A549 (cell line): ENCODE measurements at regions not wholly inside any gene's neighbourhood (a gene's known extent, or its start where the extent isn't known, plus 50 kb on each side); places are given as distances from the start of the nearest gene placed in this dataset.

Experiments
- ATAC-seq, 2 experiments: fragments of 200-7000 bp in 1 of 2; fragments of >200 bp in 1 of 2; cut with Nextera tagmentation in 1 of 2; cut with Tn5 transposase in 1 of 2; 3 replicates each; pipeline versions ENCODE4 v1.8.0 to v1.9.1; 2018 to 2020; ENCODE audit warnings: mild to moderate bottlenecking in 1 of 2, moderate library complexity in 1 of 2
- CTCF ChIA-PET: fragments of 300-600 bp; sonication (Branson Sonifier 250); formaldehyde crosslinking; extraction: SDS; loops from one replicate; lab custom pipeline; 2021; ENCODE audit warnings: antibody characterized with exemption, inconsistent platforms; lab: Yijun Ruan, JAX
- POLR2A ChIA-PET: fragments of 350-600 bp; formaldehyde crosslinking; extraction: SDS; loops from one replicate; lab custom pipeline; 2021; ENCODE audit warnings: antibody characterized with exemption, inconsistent platforms; lab: Yijun Ruan, JAX
- DNase-seq, 2 experiments: peaks; one replicate each; pipeline versions ENCODE4 v3.0.0 to v3.0.0-alpha.2; 2011 to 2016; ENCODE audit warnings: low read depth in 1 of 2, low spot score in 1 of 2
- FAIRE-seq: peaks from 2 replicates; lab custom pipeline; 2011; peaks lifted over from hg19 to GRCh38; lab: Jason Lieb, UNC
- H3K27ac ChIP-seq, 2 experiments: fragments of >200 bp; sonication (Bioruptor Twin); formaldehyde crosslinking; 3 replicates each; pipeline ENCODE4 v1.5.1; 2016 to 2017
- H3K4me1 ChIP-seq: fragments of >200 bp; sonication (Bioruptor Twin); formaldehyde crosslinking; 3 replicates; pipeline ENCODE4 v1.6.1; 2016
- H3K4me2 ChIP-seq: fragments of >200 bp; sonication (Bioruptor Twin); formaldehyde crosslinking; 3 replicates; pipeline ENCODE4 v1.6.1; 2016
- H3K4me3 ChIP-seq: fragments of >200 bp; sonication (Bioruptor Twin); formaldehyde crosslinking; 3 replicates; pipeline ENCODE4 v1.5.1; 2016
- H3K9me3 ChIP-seq: fragments of >200 bp; sonication (Bioruptor Twin); formaldehyde crosslinking; 3 replicates; pipeline ENCODE4 v1.6.1; 2016
- CBX8 ChIP-seq: fragments of 200-600 bp; sonication (generic); IDR thresholded peaks from 2 replicates; pipeline ENCODE4 v1.6.1; 2016
- CHD2 ChIP-seq: fragments of 150-350 bp; IDR thresholded peaks from 2 replicates; pipeline ENCODE4 v1.6.1; 2014; ENCODE audit warnings: low read length; ENCODE audit not compliant: partially characterized antibody
- FOXS1 ChIP-seq: fragments of 250-450 bp; sonication (Bioruptor Pico); IDR thresholded peaks from 2 replicates; pipeline ENCODE4 v1.5.0; 2020; ENCODE audit warnings: mild to moderate bottlenecking, moderate library complexity
- HDAC2 ChIP-seq: fragments of 200-600 bp; sonication (generic); IDR thresholded peaks from 2 replicates; pipeline ENCODE4 v1.6.1; 2016
- HEYL ChIP-seq: fragments of 250-450 bp; sonication (Bioruptor Pico); IDR thresholded peaks from 2 replicates; pipeline ENCODE4 v1.8.0; 2021; ENCODE audit warnings: mild to moderate bottlenecking, moderate library complexity
- HOXB13 ChIP-seq: fragments of 250-450 bp; sonication (Bioruptor Pico); IDR thresholded peaks from 2 replicates; pipeline ENCODE4 v1.5.0; 2020; ENCODE audit warnings: low read depth, mild to moderate bottlenecking, moderate library complexity
- JUNB ChIP-seq: fragments of >200 bp; sonication (Bioruptor Twin); formaldehyde crosslinking; IDR thresholded peaks from 2 replicates; pipeline ENCODE4 v1.6.1; 2016
- MAZ ChIP-seq: fragments of 150-350 bp; IDR thresholded peaks from 2 replicates; pipeline ENCODE4 v1.6.1; 2014; ENCODE audit warnings: antibody characterized with exemption, low read depth, low read length, borderline replicate concordance
- NFE2L2 ChIP-seq: fragments of 150-350 bp; conservative IDR thresholded peaks from 2 replicates; pipeline ENCODE4 v1.6.1; 2014; ENCODE audit warnings: low read length
- PBX3 ChIP-seq: IDR thresholded peaks from 2 replicates; pipeline ENCODE4 v1.6.1; 2012
- PHF8 ChIP-seq: fragments of 200-600 bp; sonication (generic); IDR thresholded peaks from 2 replicates; pipeline ENCODE4 v1.6.1; 2016; ENCODE audit warnings: low read depth, mild to moderate bottlenecking, antibody characterized with exemption, moderate library complexity, borderline replicate concordance
- RCOR1 ChIP-seq: fragments of 150-350 bp; IDR thresholded peaks from 2 replicates; pipeline ENCODE4 v1.6.1; 2014; ENCODE audit warnings: antibody characterized with exemption, low read length, low read depth
- REST ChIP-seq: fragments of 200-600 bp; sonication (generic); IDR thresholded peaks from 2 replicates; pipeline ENCODE4 v1.6.1; 2016; ENCODE audit warnings: antibody characterized with exemption, mild to moderate bottlenecking, moderate library complexity
- RFX5 ChIP-seq: fragments of 450-650 bp; IDR thresholded peaks from 2 replicates; pipeline ENCODE4 v1.7.1; 2014; ENCODE audit warnings: antibody characterized with exemption, mild to moderate bottlenecking, moderate library complexity
- SREBF2 ChIP-seq: fragments of 450-650 bp; IDR thresholded peaks from 2 replicates; pipeline ENCODE4 v1.6.1; 2014; ENCODE audit warnings: mild to moderate bottlenecking, moderate library complexity
- ZC3H11A ChIP-seq: fragments of 450-650 bp; IDR thresholded peaks from 2 replicates; pipeline ENCODE4 v1.6.1; 2014; ENCODE audit warnings: antibody characterized with exemption, mild to moderate bottlenecking
- ZNF302 ChIP-seq: fragments of 250-450 bp; sonication (Bioruptor Pico); IDR thresholded peaks from 2 replicates; pipeline ENCODE4 v1.9.0; 2021; ENCODE audit warnings: inconsistent platforms, mild to moderate bottlenecking, moderate library complexity
- ZSCAN20 ChIP-seq: fragments of 250-450 bp; sonication (Bioruptor Pico); IDR thresholded peaks from 2 replicates; pipeline ENCODE4 v1.8.0; 2022; ENCODE audit warnings: mild to moderate bottlenecking, moderate library complexity
- WGBS: methylation state at CpG from one replicate; pipeline ENCODE4 v1.1.6; 2017; ENCODE audit errors: missing lambda C conversion rate; 5-methylcytosine and 5-hydroxymethylcytosine counted together
- TF ChIP-seq, protein P1 (sequence below): fragments of >200 bp; sonication (Bioruptor Twin); formaldehyde crosslinking; IDR thresholded peaks from 3 replicates; pipeline ENCODE4 v1.5.1; 2016

GRCh38 chr7:153402721-153403541 lies 643.4 kb downstream of the ACTR3B start:
- 12% methylated on average over 7 of the region's 7 CpGs for WGBS
- ChIA-PET CTCF (no interaction called here), POLR2A (no interaction called here)
- H3K27ac ChIP-seq = no peak overlapping the region
- no peaks in the 10 kb centered on the region for H3K9me3 ChIP-seq
- TF ChIP-seq PHF8 (no peak), SREBF2 (no peak), ZSCAN20 (no peak), NFE2L2 (no peak), ZNF302 (no peak), ZC3H11A (no peak), HOXB13 (no peak), REST (no peak)
- FAIRE-seq = no peak
- no peak overlapping the region for H3K4me2 ChIP-seq
- no peak for ATAC-seq
- H3K4me3 ChIP-seq = no peak overlapping the region
- H3K4me1 ChIP-seq = no peaks in the 10 kb centered on the region
- DNase-seq = no peak

GRCh38 chr7:153404124-153404523 lies 644.6 kb downstream of the ACTR3B start:
- POLR2A ChIA-PET = no interaction called here
- Histone ChIP-seq H3K4me3 (no peak overlapping the region), H3K4me2 (no peak overlapping the region), H3K9me3 (no peaks in the 10 kb centered on the region), H3K27ac (no peak overlapping the region), H3K4me1 (no peaks in the 10 kb centered on the region)
- 0% methylated on average over 2 of the region's 2 CpGs for WGBS
- TF ChIP-seq SREBF2 = no peak
- no peak for TF ChIP-seq HDAC2
- TF ChIP-seq RFX5 = no peak
- no peak for TF ChIP-seq ZNF302
- no peak for TF ChIP-seq CHD2
- TF ChIP-seq PHF8 = no peak
- TF ChIP-seq PBX3 = no peak
- no peak for TF ChIP-seq RCOR1
- TF ChIP-seq FOXS1 (CRISPR knock-in tag) = no peak
- ATAC-seq = no peak
- FAIRE-seq = no peak
- no peak for DNase-seq
- CTCF ChIA-PET = no interaction called here

- Histone ChIP-seq H3K4me1 (no peaks in the 10 kb centered on the region), H3K9me3 (no peaks in the 10 kb centered on the region), H3K4me2 (no peak overlapping the region), H3K4me3 (no peak overlapping the region), H3K27ac (no peak overlapping the region)
- FAIRE-seq = no peak
- no peak for ATAC-seq
- WGBS = 0% methylated on average over 4 of the region's 9 CpGs
- TF ChIP-seq MAZ (no peak), ZNF302 (no peak), PBX3 (no peak), JUNB (no peak), NFE2L2 (no peak), HEYL (no peak), CBX8 (no peak)
- TF ChIP-seq, protein P1, sequence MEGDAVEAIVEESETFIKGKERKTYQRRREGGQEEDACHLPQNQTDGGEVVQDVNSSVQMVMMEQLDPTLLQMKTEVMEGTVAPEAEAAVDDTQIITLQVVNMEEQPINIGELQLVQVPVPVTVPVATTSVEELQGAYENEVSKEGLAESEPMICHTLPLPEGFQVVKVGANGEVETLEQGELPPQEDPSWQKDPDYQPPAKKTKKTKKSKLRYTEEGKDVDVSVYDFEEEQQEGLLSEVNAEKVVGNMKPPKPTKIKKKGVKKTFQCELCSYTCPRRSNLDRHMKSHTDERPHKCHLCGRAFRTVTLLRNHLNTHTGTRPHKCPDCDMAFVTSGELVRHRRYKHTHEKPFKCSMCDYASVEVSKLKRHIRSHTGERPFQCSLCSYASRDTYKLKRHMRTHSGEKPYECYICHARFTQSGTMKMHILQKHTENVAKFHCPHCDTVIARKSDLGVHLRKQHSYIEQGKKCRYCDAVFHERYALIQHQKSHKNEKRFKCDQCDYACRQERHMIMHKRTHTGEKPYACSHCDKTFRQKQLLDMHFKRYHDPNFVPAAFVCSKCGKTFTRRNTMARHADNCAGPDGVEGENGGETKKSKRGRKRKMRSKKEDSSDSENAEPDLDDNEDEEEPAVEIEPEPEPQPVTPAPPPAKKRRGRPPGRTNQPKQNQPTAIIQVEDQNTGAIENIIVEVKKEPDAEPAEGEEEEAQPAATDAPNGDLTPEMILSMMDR = no peak
- no peak for DNase-seq
- CTCF ChIA-PET = no interaction called here
- POLR2A ChIA-PET = no interaction called here
These were observed 645.3 kb downstream of the ACTR3B start for GRCh38 chr7:153404781-153405279.
